ENCODE measurements at regions not wholly inside any gene's neighbourhood (a gene's known extent, or its start where the extent isn't known, plus 50 kb on each side); places are given as distances from the start of the nearest gene placed in this dataset.
"Not testable (repeated sequence)": the region's sequence is repeated elsewhere in the genome, so short reads cannot be mapped to it uniquely, and the experiment has no call there.

- no peak for DNase-seq (ENCODE audit: low read depth in 2 of 2)
These were observed 188.3 kb upstream of the ANKRD55 start for GRCh38 chr5:56421246-56422075.

- DNase-seq (ENCODE audit: low read depth in 2 of 2) = no peak
These were observed 187.2 kb upstream of the ANKRD55 start for GRCh38 chr5:56420323-56420722.

- no peak for DNase-seq (ENCODE audit: low read depth in 2 of 2)
These were observed 186.5 kb upstream of the ANKRD55 start for GRCh38 chr5:56419667-56420066.

GRCh38 chr5:56415356-56415765 lies 182.2 kb upstream of the ANKRD55 start:
- DNase-seq (ENCODE audit: low read depth in 2 of 2) = no peak

- no peak for DNase-seq (ENCODE audit: low read depth in 2 of 2)
These were observed 180.9 kb upstream of the ANKRD55 start for GRCh38 chr5:56414066-56414465.

GRCh38 chr5:56413546-56413945 lies 180.4 kb upstream of the ANKRD55 start:
- DNase-seq (ENCODE audit: low read depth in 2 of 2) = no peak

GRCh38 chr5:56412601-56413379 lies 179.7 kb upstream of the ANKRD55 start:
- DNase-seq (ENCODE audit: low read depth in 2 of 2) = no peak

GRCh38 chr5:56410696-56411095 lies 177.6 kb upstream of the ANKRD55 start:
- no peak for DNase-seq (ENCODE audit: low read depth in 2 of 2)

GRCh38 chr5:56409331-56410190 lies 176.4 kb upstream of the ANKRD55 start:
- no peak for DNase-seq (ENCODE audit: low read depth in 2 of 2)

- no peak for DNase-seq (ENCODE audit: low read depth in 2 of 2)
These were observed 173.7 kb upstream of the ANKRD55 start for GRCh38 chr5:56406838-56407237.

- DNase-seq (ENCODE audit: low read depth in 2 of 2) = no peak
These were observed 173.1 kb upstream of the ANKRD55 start for GRCh38 chr5:56406221-56406620.

- DNase-seq (ENCODE audit: low read depth in 2 of 2) = no peak
These were observed 172.2 kb upstream of the ANKRD55 start for GRCh38 chr5:56405116-56405908.

- no peak for DNase-seq (ENCODE audit: low read depth in 2 of 2)
These were observed 169.4 kb upstream of the ANKRD55 start for GRCh38 chr5:56402266-56403220.

GRCh38 chr5:56397796-56398195 lies 164.7 kb upstream of the ANKRD55 start:
- DNase-seq (ENCODE audit: low read depth in 2 of 2) = not testable (repeated sequence)

GRCh38 chr5:56396634-56397033 lies 163.5 kb upstream of the ANKRD55 start:
- no peak for DNase-seq (ENCODE audit: low read depth in 2 of 2)

- no peak for DNase-seq (ENCODE audit: low read depth in 2 of 2)
These were observed 156.1 kb upstream of the ANKRD55 start for GRCh38 chr5:56389261-56389660.

- DNase-seq (ENCODE audit: low read depth in 2 of 2) = no peak
These were observed 155.3 kb upstream of the ANKRD55 start for GRCh38 chr5:56388229-56388985.

- no peak for DNase-seq (ENCODE audit: low read depth in 2 of 2)
These were observed 152.9 kb upstream of the ANKRD55 start for GRCh38 chr5:56386046-56386445.

- DNase-seq (ENCODE audit: low read depth in 2 of 2) = no peak
These were observed 151.1 kb upstream of the ANKRD55 start for GRCh38 chr5:56384186-56384585.
